Activated CD4-positive, alpha-beta memory T cell treated with anti-CD3 and anti-CD28 coated beads for 36 hours (primary cell): ENCODE measurements at regions not wholly inside any gene's neighbourhood (a gene's known extent, or its start where the extent isn't known, plus 50 kb on each side); places are given as distances from the start of the nearest gene placed in this dataset.

Source experiments
- CTCF ChIA-PET: fragments of 350-600 bp; sonication (Branson Sonifier 250); formaldehyde crosslinking; loops from one replicate; lab custom pipeline; 2021; ENCODE audit warnings: antibody characterized with exemption, inconsistent platforms; lab: Charles Lee
- POLR2A ChIA-PET: fragments of 350-600 bp; sonication (Branson Sonifier 250); formaldehyde crosslinking; loops from one replicate; lab custom pipeline; 2021; ENCODE audit warnings: antibody characterized with exemption; lab: Charles Lee
- DNase-seq: peaks from one replicate; pipeline ENCODE4 v3.0.0-alpha.2; 2020
- H3K27ac Mint-ChIP-seq: one replicate; pipeline ENCODE4 v1.8.0; 2021; ENCODE audit warnings: mixed read lengths
- H3K27me3 Mint-ChIP-seq: one replicate; pipeline ENCODE4 v1.8.0; 2021; ENCODE audit warnings: mixed read lengths
- H3K36me3 Mint-ChIP-seq: one replicate; pipeline ENCODE4 v1.8.0; 2021; ENCODE audit warnings: mixed read lengths
- H3K4me1 Mint-ChIP-seq: one replicate; pipeline ENCODE4 v1.8.0; 2021; ENCODE audit warnings: low read depth, mixed read lengths
- H3K4me3 Mint-ChIP-seq: one replicate; pipeline ENCODE4 v1.8.0; 2021; ENCODE audit warnings: mild to moderate bottlenecking, mixed read lengths
- H3K9me3 Mint-ChIP-seq: one replicate; pipeline ENCODE4 v1.8.0; 2021; ENCODE audit warnings: mixed read lengths
- intact Hi-C: fragments of 100-400 bp; cut with micrococcal nuclease; formaldehyde crosslinking; loops from one replicate; pipeline ENCODE4 v1.15.1; 2023

GRCh38 chrX:4682636-4683035 lies 969.2 kb upstream of the PRKX start:
- intact Hi-C loops: no loop called here
- Mint-ChIP-seq H3K9me3 (peaks cover 9% of the 10 kb centered on the region), H3K4me1 (no peaks in the 10 kb centered on the region), H3K27me3 (no peaks in the 10 kb centered on the region), H3K36me3 (no peaks in the 10 kb centered on the region), H3K27ac (no peak overlapping the region), H3K4me3 (no peak overlapping the region)
- ChIA-PET POLR2A (no interaction called here), CTCF (no interaction called here)
- DNase-seq: no peak

- no peaks in the 10 kb centered on the region for H3K27me3 Mint-ChIP-seq
- intact Hi-C loops: no loop called here
- no peak overlapping the region for H3K4me3 Mint-ChIP-seq
- no peak overlapping the region for H3K27ac Mint-ChIP-seq
- ChIA-PET CTCF (no interaction called here), POLR2A (no interaction called here)
- H3K4me1 Mint-ChIP-seq: no peaks in the 10 kb centered on the region
- H3K36me3 Mint-ChIP-seq: no peaks in the 10 kb centered on the region
- H3K9me3 Mint-ChIP-seq: no peaks in the 10 kb centered on the region
- DNase-seq: no peak
These were observed 962.3 kb upstream of the PRKX start for GRCh38 chrX:4675686-4676300.

GRCh38 chrX:4674028-4674782 lies 960.8 kb upstream of the PRKX start:
- Mint-ChIP-seq H3K36me3 (no peaks in the 10 kb centered on the region), H3K27me3 (no peaks in the 10 kb centered on the region), H3K27ac (no peak overlapping the region), H3K9me3 (no peaks in the 10 kb centered on the region), H3K4me3 (no peak overlapping the region), H3K4me1 (no peaks in the 10 kb centered on the region)
- CTCF ChIA-PET: no interaction called here
- DNase-seq: no peak
- POLR2A ChIA-PET: no interaction called here
- intact Hi-C loops: no loop called here

GRCh38 chrX:4671344-4671743 lies 957.9 kb upstream of the PRKX start:
- intact Hi-C loops: no loop called here
- Mint-ChIP-seq H3K4me1 (no peaks in the 10 kb centered on the region), H3K27me3 (no peaks in the 10 kb centered on the region), H3K9me3 (peaks cover 2% of the 10 kb centered on the region), H3K27ac (no peak overlapping the region), H3K4me3 (no peak overlapping the region), H3K36me3 (no peaks in the 10 kb centered on the region)
- ChIA-PET CTCF (no interaction called here), POLR2A (no interaction called here)
- no peak for DNase-seq

GRCh38 chrX:4670606-4671005 lies 957.2 kb upstream of the PRKX start:
- Mint-ChIP-seq H3K9me3 (peaks cover 2% of the 10 kb centered on the region), H3K36me3 (no peaks in the 10 kb centered on the region), H3K27me3 (no peaks in the 10 kb centered on the region), H3K27ac (no peak overlapping the region), H3K4me1 (no peaks in the 10 kb centered on the region), H3K4me3 (no peak overlapping the region)
- intact Hi-C loops: no loop called here
- DNase-seq: no peak
- CTCF ChIA-PET: no interaction called here
- POLR2A ChIA-PET: no interaction called here

- Mint-ChIP-seq H3K36me3 (no peaks in the 10 kb centered on the region), H3K9me3 (peaks cover 2% of the 10 kb centered on the region), H3K27me3 (no peaks in the 10 kb centered on the region), H3K4me1 (no peaks in the 10 kb centered on the region), H3K27ac (no peak overlapping the region), H3K4me3 (no peak overlapping the region)
- intact Hi-C loops: no loop called here
- no peak for DNase-seq
- ChIA-PET POLR2A (no interaction called here), CTCF (no interaction called here)
These were observed 955.5 kb upstream of the PRKX start for GRCh38 chrX:4668802-4669536.

GRCh38 chrX:4663085-4663484 lies 949.6 kb upstream of the PRKX start:
- H3K27me3 Mint-ChIP-seq: no peaks in the 10 kb centered on the region
- ChIA-PET CTCF (no interaction called here), POLR2A (no interaction called here)
- H3K4me1 Mint-ChIP-seq: no peaks in the 10 kb centered on the region
- intact Hi-C loops: no loop called here
- no peak overlapping the region for H3K4me3 Mint-ChIP-seq
- no peaks in the 10 kb centered on the region for H3K36me3 Mint-ChIP-seq
- H3K9me3 Mint-ChIP-seq: peaks cover 8% of the 10 kb centered on the region
- H3K27ac Mint-ChIP-seq: no peak overlapping the region
- no peak for DNase-seq

- Mint-ChIP-seq H3K27ac (no peak overlapping the region), H3K4me3 (no peak overlapping the region), H3K9me3 (peaks cover 7% of the 10 kb centered on the region), H3K4me1 (no peaks in the 10 kb centered on the region), H3K27me3 (no peaks in the 10 kb centered on the region), H3K36me3 (no peaks in the 10 kb centered on the region)
- POLR2A ChIA-PET: no interaction called here
- no peak for DNase-seq
- CTCF ChIA-PET: no interaction called here
- intact Hi-C loops: no loop called here
These were observed 948.3 kb upstream of the PRKX start for GRCh38 chrX:4661771-4662170.

GRCh38 chrX:4656419-4656818 lies 943.0 kb upstream of the PRKX start:
- Mint-ChIP-seq H3K27me3 (no peaks in the 10 kb centered on the region), H3K4me3 (no peak overlapping the region), H3K27ac (no peak overlapping the region), H3K4me1 (no peaks in the 10 kb centered on the region), H3K9me3 (peaks cover 11% of the 10 kb centered on the region), H3K36me3 (no peaks in the 10 kb centered on the region)
- POLR2A ChIA-PET: no interaction called here
- CTCF ChIA-PET: no interaction called here
- intact Hi-C loops: no loop called here
- DNase-seq: no peak

- ChIA-PET POLR2A (no interaction called here), CTCF (no interaction called here)
- H3K4me1 Mint-ChIP-seq: no peaks in the 10 kb centered on the region
- no peak overlapping the region for H3K4me3 Mint-ChIP-seq
- DNase-seq: no peak
- peaks cover 11% of the 10 kb centered on the region for H3K9me3 Mint-ChIP-seq
- intact Hi-C loops: no loop called here
- H3K27ac Mint-ChIP-seq: no peak overlapping the region
- no peaks in the 10 kb centered on the region for H3K36me3 Mint-ChIP-seq
- H3K27me3 Mint-ChIP-seq: no peaks in the 10 kb centered on the region
These were observed 942.3 kb upstream of the PRKX start for GRCh38 chrX:4655743-4656142.

GRCh38 chrX:4642114-4642513 lies 928.7 kb upstream of the PRKX start:
- intact Hi-C loops: no loop called here
- ChIA-PET CTCF (no interaction called here), POLR2A (no interaction called here)
- H3K27ac Mint-ChIP-seq: no peak overlapping the region
- DNase-seq: no peak
- H3K4me3 Mint-ChIP-seq: no peak overlapping the region
- H3K36me3 Mint-ChIP-seq: no peaks in the 10 kb centered on the region
- no peaks in the 10 kb centered on the region for H3K27me3 Mint-ChIP-seq
- H3K9me3 Mint-ChIP-seq: peaks cover 5% of the 10 kb centered on the region
- H3K4me1 Mint-ChIP-seq: no peaks in the 10 kb centered on the region

GRCh38 chrX:4638036-4638435 lies 924.6 kb upstream of the PRKX start:
- Mint-ChIP-seq H3K9me3 (peaks cover 5% of the 10 kb centered on the region), H3K4me1 (no peaks in the 10 kb centered on the region), H3K36me3 (no peaks in the 10 kb centered on the region), H3K27ac (no peak overlapping the region), H3K4me3 (no peak overlapping the region), H3K27me3 (no peaks in the 10 kb centered on the region)
- ChIA-PET POLR2A (no interaction called here), CTCF (no interaction called here)
- DNase-seq: no peak
- intact Hi-C loops: no loop called here
